Right hindlimb (tissue), 1 donor: ENCODE measurements at regions not wholly inside any gene's neighbourhood (a gene's known extent, or its start where the extent isn't known, plus 50 kb on each side); places are given as distances from the start of the nearest gene placed in this dataset.
A peak's percentile ranks its signal among the peaks of the same experiment; 100 is the strongest.

Experiments used
- DNase-seq: peaks from one replicate; pipeline ENCODE4 v3.0.0-alpha.2; 2018

- no peak for DNase-seq
Observed at GRCh38 chr3:40999682-41000081, 199.6 kb upstream of the CTNNB1 start.

GRCh38 chr3:41000471-41000870 lies 198.8 kb upstream of the CTNNB1 start:
- DNase-seq: peak; percentile 49

- DNase-seq: no peak
Observed at GRCh38 chr3:41001556-41001955, 197.7 kb upstream of the CTNNB1 start.

- DNase-seq: no peak
Observed at GRCh38 chr3:41002104-41002503, 197.2 kb upstream of the CTNNB1 start.

- DNase-seq: no peak
Observed at GRCh38 chr3:41007399-41007798, 191.9 kb upstream of the CTNNB1 start.

- no peak for DNase-seq
Observed at GRCh38 chr3:41011854-41012253, 187.5 kb upstream of the CTNNB1 start.

- no peak for DNase-seq
Observed at GRCh38 chr3:41018855-41019254, 180.4 kb upstream of the CTNNB1 start.

GRCh38 chr3:41024031-41024836 lies 175.1 kb upstream of the CTNNB1 start:
- DNase-seq: no peak

- DNase-seq: peak; percentile 59
Observed at GRCh38 chr3:41026394-41027177, 172.7 kb upstream of the CTNNB1 start.

GRCh38 chr3:41029356-41029755 lies 169.9 kb upstream of the CTNNB1 start:
- no peak for DNase-seq

GRCh38 chr3:41030220-41030619 lies 169.1 kb upstream of the CTNNB1 start:
- DNase-seq: no peak

- no peak for DNase-seq
Observed at GRCh38 chr3:41031401-41031800, 167.9 kb upstream of the CTNNB1 start.

- no peak for DNase-seq
Observed at GRCh38 chr3:41033956-41034519, 165.3 kb upstream of the CTNNB1 start.

GRCh38 chr3:41035456-41036022 lies 163.8 kb upstream of the CTNNB1 start:
- no peak for DNase-seq

GRCh38 chr3:41037651-41038334 lies 161.5 kb upstream of the CTNNB1 start:
- DNase-seq: no peak

GRCh38 chr3:41040256-41040655 lies 159.0 kb upstream of the CTNNB1 start:
- no peak for DNase-seq

GRCh38 chr3:41041462-41041861 lies 157.8 kb upstream of the CTNNB1 start:
- no peak for DNase-seq

- DNase-seq: no peak
Observed at GRCh38 chr3:41041899-41042298, 157.4 kb upstream of the CTNNB1 start.

- DNase-seq: no peak
Observed at GRCh38 chr3:41044523-41044922, 154.8 kb upstream of the CTNNB1 start.

GRCh38 chr3:41045491-41045890 lies 153.8 kb upstream of the CTNNB1 start:
- no peak for DNase-seq

GRCh38 chr3:41050144-41050543 lies 149.2 kb upstream of the CTNNB1 start:
- no peak for DNase-seq

GRCh38 chr3:41053220-41053619 lies 146.1 kb upstream of the CTNNB1 start:
- no peak for DNase-seq

- DNase-seq: no peak
Observed at GRCh38 chr3:41060106-41060505, 139.2 kb upstream of the CTNNB1 start.
